Stimulated activated CD8-positive, alpha-beta memory T cell treated with anti-CD3 and anti-CD28 coated beads, Interleukin-15, amount 100 ng/mL, for 48 hours (primary cell): ENCODE measurements at regions not wholly inside any gene's neighbourhood (a gene's known extent, or its start where the extent isn't known, plus 50 kb on each side); places are given as distances from the start of the nearest gene placed in this dataset.

Experiments used
- DNase-seq, 2 donors: peaks; one replicate each; pipeline ENCODE4 v3.0.0-alpha.2; 2020; ENCODE audit warnings: low read depth in 2 of 2

GRCh38 chr1:175894581-175894980, 151.2 kb upstream of the TNR start:
- DNase-seq: no peak

DNA sequence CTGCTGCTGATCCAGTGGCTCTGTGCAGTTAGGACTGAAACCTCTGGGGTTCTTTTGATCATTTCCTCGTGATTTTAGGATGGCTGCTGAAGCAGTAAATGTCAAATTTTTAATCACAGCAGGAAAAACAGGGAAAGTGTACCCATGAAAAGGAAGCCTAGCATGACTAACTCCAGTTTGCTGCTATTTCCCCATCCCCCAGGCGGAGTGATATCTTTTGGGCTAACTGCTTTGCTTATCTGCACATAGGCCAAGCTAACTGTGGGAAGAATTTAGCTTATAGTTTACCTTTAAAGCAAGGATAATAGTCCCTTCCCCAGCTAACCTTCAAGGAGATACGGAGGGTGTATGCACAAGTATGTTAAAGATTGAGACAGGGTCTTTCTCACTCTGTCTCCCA, 149.8 kb upstream of the TNR start:
- DNase-seq: no peak

DNA sequence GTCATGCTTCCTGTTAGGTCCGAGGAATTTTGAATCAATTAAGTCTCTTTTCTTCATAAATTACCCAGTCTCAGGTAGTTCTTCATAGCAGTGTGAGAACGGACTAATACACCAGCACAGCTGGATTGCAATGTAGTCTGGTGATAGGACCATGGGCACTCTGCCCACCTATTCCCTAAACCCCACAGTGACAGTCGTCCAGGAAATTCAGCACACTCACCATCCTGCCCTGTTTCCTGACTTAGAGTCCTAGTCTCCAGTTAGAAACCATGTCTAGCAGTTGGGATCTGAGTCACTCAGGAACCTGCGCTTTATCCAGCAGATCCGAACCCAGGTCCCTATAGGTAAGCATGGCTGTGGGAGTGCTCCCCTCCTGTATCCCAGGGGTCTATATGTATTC, 149.3 kb upstream of the TNR start:
- DNase-seq: no peak

GRCh38 chr1:175891783-175892309, 148.5 kb upstream of the TNR start:
- DNase-seq: no peak

DNA sequence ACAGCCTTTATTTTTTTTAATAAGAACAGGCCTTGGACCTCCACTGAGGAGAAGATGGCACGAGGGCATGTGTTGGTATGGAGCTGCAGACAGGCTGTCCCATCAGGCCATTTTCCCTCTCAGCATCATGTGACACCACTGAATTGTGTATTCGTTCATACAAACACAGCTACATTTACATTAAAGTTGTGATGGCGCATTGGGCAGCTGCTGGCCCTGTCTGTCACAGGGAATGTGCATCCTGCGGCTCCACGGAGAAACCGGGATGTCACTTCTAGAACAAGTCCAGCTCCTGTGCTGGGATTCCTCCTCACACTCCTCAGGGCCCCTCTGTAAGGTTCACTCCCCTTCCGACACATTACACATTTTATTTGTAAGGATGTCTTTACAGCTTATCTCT, 147.6 kb upstream of the TNR start:
- DNase-seq: no peak

GRCh38 chr1:175889848-175890247, 146.5 kb upstream of the TNR start:
- no peak for DNase-seq

DNA sequence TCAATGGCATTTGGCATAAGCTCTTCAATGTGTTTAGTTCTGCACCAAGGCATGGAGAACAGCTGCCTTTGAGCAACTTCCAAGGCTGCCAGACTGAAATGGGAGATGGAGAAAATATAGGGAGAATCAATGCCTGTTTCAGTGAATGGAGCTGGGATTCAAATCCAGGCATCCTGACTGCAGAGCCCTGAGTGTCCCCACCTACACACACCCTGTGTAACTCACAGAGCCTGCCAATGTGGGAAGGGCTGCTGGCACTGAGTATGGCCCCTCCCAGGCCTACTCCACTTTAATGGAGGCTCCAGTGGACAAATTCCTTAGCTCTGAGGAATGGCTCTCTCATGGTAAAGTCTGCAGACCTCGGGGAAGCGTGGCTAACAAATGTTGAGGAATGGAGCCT, 145.6 kb upstream of the TNR start:
- DNase-seq: no peak

DNA sequence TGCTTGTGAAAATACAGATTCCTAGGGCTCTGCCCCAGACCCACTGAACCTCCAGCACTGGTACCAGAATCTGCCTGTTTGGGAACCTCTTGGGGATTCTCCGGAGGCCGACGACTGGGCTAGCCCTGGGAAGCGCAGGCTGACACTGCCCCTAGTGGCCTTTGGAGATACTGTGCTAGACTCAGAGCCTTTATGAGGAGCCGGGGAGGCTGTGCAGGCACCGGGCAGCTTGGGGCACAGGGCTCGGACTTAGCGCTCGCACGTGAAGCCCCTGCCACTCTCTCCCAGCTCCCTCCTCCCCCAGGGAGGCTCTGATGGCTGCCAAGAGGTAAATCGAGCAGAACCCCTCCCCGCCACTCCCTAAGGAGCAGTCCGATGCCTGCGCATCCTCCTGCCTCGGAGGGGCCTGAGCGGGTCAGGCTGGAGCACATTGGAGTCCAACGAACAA, 144.6 kb upstream of the TNR start:
- peak in 1 of 2 donors; percentile 7 for DNase-seq

- no peak for DNase-seq
These were observed 144.1 kb upstream of the TNR start for GRCh38 chr1:175887521-175887920.

GRCh38 chr1:175885326-175885725, 141.9 kb upstream of the TNR start:
- DNase-seq: no peak

GRCh38 chr1:175884369-175884768, 141.0 kb upstream of the TNR start:
- no peak for DNase-seq

DNA sequence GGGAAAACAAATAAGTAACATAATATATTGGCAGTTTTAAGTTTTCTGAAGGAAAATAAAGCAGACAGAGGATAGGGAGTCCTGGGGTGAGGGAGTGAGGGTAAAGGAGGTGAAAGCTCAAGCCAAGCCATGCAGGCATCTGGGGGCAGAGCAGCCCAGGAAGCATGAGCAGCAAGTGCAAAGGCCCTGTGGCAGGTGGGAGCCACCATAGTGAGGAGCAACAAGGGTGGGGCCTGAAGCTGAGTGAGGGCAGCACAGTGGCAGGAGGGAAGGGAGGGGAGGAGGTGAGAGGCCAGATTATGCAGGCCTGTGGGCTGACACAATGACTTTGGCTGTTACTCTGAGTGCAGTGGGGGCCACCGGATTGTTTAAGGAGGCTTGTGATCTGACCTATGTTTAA, 138.8 kb upstream of the TNR start:
- no peak for DNase-seq

DNA sequence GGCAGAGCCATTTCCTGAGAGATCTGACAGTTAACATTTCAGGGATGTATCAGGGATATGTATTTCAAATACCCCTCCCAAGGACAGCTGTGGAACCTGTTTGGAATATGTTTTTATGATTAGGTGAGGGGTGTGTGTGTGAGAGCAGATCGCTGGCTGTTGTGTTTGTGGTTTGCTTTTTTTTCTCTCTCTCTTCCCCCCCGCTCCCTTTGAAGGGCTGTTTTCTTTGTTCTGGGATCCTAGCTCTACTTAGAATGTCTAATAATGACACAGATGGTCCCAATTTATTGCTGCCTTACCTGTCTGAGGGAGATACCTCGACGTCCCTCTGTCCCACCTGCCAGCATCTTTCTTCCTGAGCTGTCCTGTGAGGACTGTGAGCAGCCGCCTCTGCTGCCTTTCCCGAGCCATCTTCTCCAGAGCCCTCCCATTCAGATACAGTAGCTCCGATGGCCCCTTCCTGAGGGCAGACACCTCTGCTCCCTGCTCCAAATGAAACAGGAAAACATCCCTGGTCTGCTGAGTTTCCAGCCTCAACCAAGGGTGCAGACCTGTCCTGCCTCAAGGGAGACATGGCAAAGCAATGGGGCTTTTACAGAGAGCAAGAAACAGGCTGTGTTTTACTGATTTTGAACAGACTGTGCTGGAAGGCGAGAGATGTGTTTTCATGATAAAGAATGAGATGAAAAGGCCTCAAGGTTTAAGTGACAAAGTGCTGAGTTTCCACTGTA, 138.0 kb upstream of the TNR start:
- DNase-seq: no peak

GRCh38 chr1:175878775-175879174, 135.4 kb upstream of the TNR start:
- no peak for DNase-seq

GRCh38 chr1:175877939-175878737, 134.7 kb upstream of the TNR start:
- no peak for DNase-seq

- no peak for DNase-seq
These were observed 132.2 kb upstream of the TNR start for GRCh38 chr1:175875556-175875955.

DNA sequence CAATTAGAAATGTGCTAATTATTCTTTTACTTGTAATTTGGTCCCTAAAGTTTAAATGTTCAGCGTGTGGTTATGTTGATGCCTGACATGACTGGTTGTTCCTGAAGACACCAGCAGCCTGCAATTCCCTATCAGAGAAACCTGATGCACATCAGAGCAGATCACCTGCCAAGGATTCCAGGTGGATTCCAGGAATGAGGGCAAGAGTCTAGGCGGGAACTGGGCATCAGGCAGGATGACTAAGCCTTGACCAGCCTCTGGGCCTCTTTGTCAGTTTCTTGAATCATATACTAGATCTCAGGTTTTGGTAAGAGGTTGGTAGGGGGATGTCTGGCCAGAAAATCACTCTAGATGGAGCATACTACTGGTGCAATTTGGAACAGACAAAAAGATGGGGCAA, 130.7 kb upstream of the TNR start:
- no peak for DNase-seq

DNA sequence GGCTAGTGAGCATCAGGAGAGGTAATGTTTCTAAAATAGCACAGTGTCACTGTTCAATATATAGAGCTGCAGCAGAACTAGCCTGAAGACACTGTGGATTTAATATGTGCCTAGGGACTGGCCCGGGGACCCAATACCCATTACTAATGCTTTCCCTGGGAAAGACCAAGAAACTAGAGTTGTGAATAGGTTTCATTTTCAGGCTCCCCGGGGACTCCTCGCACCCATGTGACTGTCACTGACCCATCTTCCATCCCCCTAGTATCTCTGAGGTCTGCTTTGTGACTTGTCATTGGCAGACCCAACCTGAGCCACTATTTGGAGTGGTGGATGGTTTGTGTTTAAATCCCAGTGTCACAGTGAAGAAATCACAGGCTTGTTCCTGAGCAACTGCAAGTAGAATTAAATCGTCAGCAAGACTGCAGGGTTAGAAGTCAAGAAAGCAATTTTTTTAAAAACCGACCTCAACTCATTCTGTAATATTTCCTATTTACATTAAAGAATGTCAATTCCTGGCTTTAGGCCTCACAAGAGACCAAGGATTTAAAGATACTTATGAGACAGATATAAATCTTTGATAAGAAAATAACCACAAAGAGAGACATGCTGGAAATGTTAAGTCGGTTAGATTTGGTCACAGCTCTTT, 130.0 kb upstream of the TNR start:
- no peak for DNase-seq

GRCh38 chr1:175872588-175872987, 129.2 kb upstream of the TNR start:
- DNase-seq: no peak

DNA sequence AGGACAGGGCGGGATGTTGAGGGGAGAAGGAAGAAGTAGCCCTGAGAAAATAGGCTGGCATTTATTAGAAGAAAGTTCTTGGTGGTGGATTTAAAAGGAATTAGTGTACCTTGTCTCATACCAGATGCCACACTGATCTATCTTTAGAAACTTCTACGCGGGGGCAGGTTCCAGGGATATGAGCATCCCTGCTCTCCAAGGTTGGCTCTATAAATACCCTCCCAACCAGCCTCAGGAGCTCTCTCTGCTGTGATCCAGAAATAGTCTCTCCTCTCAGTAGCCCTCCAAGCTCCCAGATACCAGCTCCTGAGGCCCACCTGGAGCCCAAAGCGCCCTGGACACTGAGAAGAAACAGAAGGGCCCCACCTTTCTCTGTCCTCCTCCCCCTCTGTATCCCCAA, 128.3 kb upstream of the TNR start:
- no peak for DNase-seq

DNA sequence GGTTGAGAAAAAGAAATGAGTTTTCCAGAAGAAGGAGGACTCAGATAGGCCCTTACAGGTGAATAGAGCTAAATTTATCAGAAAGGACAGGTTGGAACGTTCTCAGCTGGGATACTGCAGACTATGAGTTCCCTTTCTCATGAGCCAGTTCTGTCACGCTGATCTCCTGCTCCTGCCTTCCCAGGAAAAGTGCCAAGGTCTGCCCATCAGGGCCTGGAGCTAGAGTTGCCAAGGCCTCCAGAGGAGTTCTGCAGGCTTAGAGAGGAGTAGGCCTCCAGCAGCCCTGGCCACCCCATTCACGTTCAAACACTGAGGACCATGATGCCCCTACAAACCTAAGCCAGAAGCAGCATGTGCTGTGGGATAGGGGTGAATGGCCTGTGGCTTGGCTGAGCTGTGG, 126.8 kb upstream of the TNR start:
- no peak for DNase-seq

- no peak for DNase-seq
These were observed 123.4 kb upstream of the TNR start for GRCh38 chr1:175866776-175867175.
